ENCODE measurements at regions not wholly inside any gene's neighbourhood (a gene's known extent, or its start where the extent isn't known, plus 50 kb on each side); places are given as distances from the start of the nearest gene placed in this dataset.

- TF ChIP-seq, protein P1, sequence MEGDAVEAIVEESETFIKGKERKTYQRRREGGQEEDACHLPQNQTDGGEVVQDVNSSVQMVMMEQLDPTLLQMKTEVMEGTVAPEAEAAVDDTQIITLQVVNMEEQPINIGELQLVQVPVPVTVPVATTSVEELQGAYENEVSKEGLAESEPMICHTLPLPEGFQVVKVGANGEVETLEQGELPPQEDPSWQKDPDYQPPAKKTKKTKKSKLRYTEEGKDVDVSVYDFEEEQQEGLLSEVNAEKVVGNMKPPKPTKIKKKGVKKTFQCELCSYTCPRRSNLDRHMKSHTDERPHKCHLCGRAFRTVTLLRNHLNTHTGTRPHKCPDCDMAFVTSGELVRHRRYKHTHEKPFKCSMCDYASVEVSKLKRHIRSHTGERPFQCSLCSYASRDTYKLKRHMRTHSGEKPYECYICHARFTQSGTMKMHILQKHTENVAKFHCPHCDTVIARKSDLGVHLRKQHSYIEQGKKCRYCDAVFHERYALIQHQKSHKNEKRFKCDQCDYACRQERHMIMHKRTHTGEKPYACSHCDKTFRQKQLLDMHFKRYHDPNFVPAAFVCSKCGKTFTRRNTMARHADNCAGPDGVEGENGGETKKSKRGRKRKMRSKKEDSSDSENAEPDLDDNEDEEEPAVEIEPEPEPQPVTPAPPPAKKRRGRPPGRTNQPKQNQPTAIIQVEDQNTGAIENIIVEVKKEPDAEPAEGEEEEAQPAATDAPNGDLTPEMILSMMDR (IDR thresholded peaks at IDR 0.05) = no peak
- TF ChIP-seq POLR2A (IDR thresholded peaks at IDR 0.05) = no peak
Observed at GRCh38 chr11:92376680-92377079, 152.1 kb downstream of the FAT3 start.

All from heart left ventricle (tissue), 13 donors.